ENCODE measurements at regions not wholly inside any gene's neighbourhood (a gene's known extent, or its start where the extent isn't known, plus 50 kb on each side); places are given as distances from the start of the nearest gene placed in this dataset.

DNA sequence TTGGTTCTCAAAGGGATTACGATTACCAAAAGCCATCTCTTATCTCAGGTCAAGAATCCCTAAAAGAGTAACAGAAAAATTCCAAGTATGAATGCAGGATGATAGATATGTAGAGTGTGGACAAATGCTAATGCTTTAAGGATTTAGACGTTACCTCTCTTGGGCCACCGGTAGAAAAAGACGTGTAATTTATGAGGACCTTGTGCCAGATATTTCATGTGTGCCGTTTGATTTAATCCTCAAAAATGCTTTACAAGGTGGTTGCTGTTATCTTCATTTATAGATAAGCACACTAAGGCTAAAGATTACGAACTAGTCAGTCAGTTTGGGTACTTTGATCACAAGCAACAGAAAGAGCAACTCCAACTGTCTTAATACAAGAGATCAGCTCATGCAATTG is 370.8 kb upstream of the JAG1 start:
- no peak for TF ChIP-seq CTCF (IDR thresholded peaks at IDR 0.05; ENCODE audit: low read length)
- TF ChIP-seq EZH2 (optimal IDR thresholded peaks at IDR 0.05; ENCODE audit: low read depth, low read length), result no peak
- no peak for TF ChIP-seq EZH2phosphoT487 (IDR thresholded peaks at IDR 0.05; ENCODE audit: low read length)
